Upper lobe of right lung (tissue), 1 donor: ENCODE measurements at regions not wholly inside any gene's neighbourhood (a gene's known extent, or its start where the extent isn't known, plus 50 kb on each side); places are given as distances from the start of the nearest gene placed in this dataset.
"Not testable (repeated sequence)": the region's sequence is repeated elsewhere in the genome, so short reads cannot be mapped to it uniquely, and the experiment has no call there.

Experiments
- ATAC-seq: fragments of 200-7000 bp; cut with Tn5 transposase; one replicate; pipeline ENCODE4 v1.9.1; 2020; ENCODE audit warnings: mild to moderate bottlenecking, moderate library complexity
- DNase-seq: peaks from one replicate; pipeline ENCODE4 v3.0.0-alpha.2; 2020
- H3K27ac ChIP-seq: fragments of 200-600 bp; one replicate; pipeline ENCODE4 v1.8.0; 2022
- H3K27me3 ChIP-seq: fragments of 200-600 bp; one replicate; pipeline ENCODE4 v1.8.0; 2022; ENCODE audit warnings: mild to moderate bottlenecking
- H3K36me3 ChIP-seq: fragments of 200-600 bp; one replicate; pipeline ENCODE4 v1.8.0; 2022
- H3K4me1 ChIP-seq: fragments of 200-600 bp; one replicate; pipeline ENCODE4 v1.8.0; 2022
- H3K4me3 ChIP-seq: fragments of 200-600 bp; one replicate; pipeline ENCODE4 v1.8.0; 2022; ENCODE audit warnings: mild to moderate bottlenecking
- H3K9me3 ChIP-seq: fragments of 200-600 bp; one replicate; pipeline ENCODE4 v1.8.0; 2022
- CTCF ChIP-seq: fragments of 200-600 bp; IDR thresholded peaks from one replicate; pipeline ENCODE4 v1.8.0; 2022; ENCODE audit warnings: antibody characterized with exemption
- intact Hi-C: fragments of 100-400 bp; cut with DNase I; formaldehyde crosslinking; loops from one replicate; pipeline ENCODE4 v1.11.0; 2022
- donor health status: DM: no; HTN: yes; CAD: no; lungs with severe emphysema.

DNA sequence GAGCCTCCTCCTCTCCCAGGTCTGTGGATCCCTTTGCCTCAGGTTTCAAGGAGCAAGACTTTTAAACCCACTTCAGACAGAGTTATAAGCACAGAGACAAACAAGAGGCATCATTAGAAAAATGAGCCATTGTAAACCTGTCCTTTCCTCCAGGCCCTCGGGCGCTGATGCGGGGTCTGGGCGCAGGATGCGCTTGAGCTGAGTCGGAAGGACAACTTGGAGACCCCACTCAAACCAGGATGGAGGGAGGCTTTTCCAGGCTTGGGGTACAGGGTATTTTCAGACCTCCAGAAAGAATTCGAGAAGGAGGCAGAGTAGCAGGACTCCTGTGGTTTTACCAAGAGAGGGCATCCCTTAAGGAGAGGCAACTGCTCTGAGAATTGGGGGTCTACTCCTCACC lies 155.6 kb downstream of the NUFIP1 start:
- Histone ChIP-seq H3K9me3 (no peaks in the 10 kb centered on the region), H3K27ac (no peak overlapping the region), H3K27me3 (no peaks in the 10 kb centered on the region), H3K4me1 (no peaks in the 10 kb centered on the region), H3K4me3 (no peak overlapping the region), H3K36me3 (no peaks in the 10 kb centered on the region)
- TF ChIP-seq CTCF, result no peak
- no peak for ATAC-seq
- intact Hi-C loops, result no loop called here
- no peak for DNase-seq

DNA sequence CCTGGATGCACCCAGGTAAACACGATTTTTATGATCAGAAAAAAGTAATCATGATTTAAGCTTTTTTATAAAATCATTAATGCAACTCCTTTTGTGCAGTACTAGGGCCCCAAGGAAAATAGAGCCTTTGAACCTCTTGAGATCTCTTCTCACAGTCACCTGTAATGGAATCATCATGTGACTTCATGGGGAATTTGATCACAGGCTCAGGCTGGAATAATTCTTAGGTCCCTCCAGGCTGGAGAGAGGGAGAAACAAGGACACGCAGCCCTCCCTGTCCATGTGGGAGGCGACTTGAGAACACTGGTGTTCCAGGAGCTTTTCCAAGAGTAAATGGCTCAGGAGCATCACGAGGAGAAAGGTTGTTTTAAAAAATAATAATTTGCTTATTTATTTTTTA lies 156.1 kb downstream of the NUFIP1 start:
- no peak overlapping the region for H3K4me3 ChIP-seq
- H3K9me3 ChIP-seq, result no peaks in the 10 kb centered on the region
- no peaks in the 10 kb centered on the region for H3K27me3 ChIP-seq
- intact Hi-C loops, result no loop called here
- no peaks in the 10 kb centered on the region for H3K4me1 ChIP-seq
- DNase-seq (no peak), ATAC-seq (no peak)
- no peak for TF ChIP-seq CTCF
- H3K36me3 ChIP-seq, result no peaks in the 10 kb centered on the region
- no peak overlapping the region for H3K27ac ChIP-seq

GRCh38 chr13:44826591-44827350 lies 162.5 kb downstream of the NUFIP1 start:
- no peak for DNase-seq
- Histone ChIP-seq H3K9me3 (no peaks in the 10 kb centered on the region), H3K4me1 (no peaks in the 10 kb centered on the region), H3K4me3 (no peak overlapping the region), H3K27me3 (no peaks in the 10 kb centered on the region), H3K27ac (no peak overlapping the region), H3K36me3 (no peaks in the 10 kb centered on the region)
- intact Hi-C loops, result no loop called here
- no peak for TF ChIP-seq CTCF
- no peak for ATAC-seq

GRCh38 chr13:44825953-44826352 lies 163.3 kb downstream of the NUFIP1 start:
- H3K9me3 ChIP-seq, result no peaks in the 10 kb centered on the region
- ATAC-seq (no peak), DNase-seq (no peak)
- H3K27me3 ChIP-seq, result no peaks in the 10 kb centered on the region
- TF ChIP-seq CTCF, result no peak
- H3K4me3 ChIP-seq, result no peak overlapping the region
- no peaks in the 10 kb centered on the region for H3K36me3 ChIP-seq
- H3K4me1 ChIP-seq, result no peaks in the 10 kb centered on the region
- intact Hi-C loops, result no loop called here
- no peak overlapping the region for H3K27ac ChIP-seq

- intact Hi-C loops, H3K27me3 ChIP-seq, H3K9me3 ChIP-seq, H3K36me3 ChIP-seq, H3K27ac ChIP-seq, H3K4me1 ChIP-seq, ATAC-seq, DNase-seq, H3K4me3 ChIP-seq: not testable (repeated sequence)
These were observed 165.7 kb downstream of the NUFIP1 start for GRCh38 chr13:44823555-44823954.

DNA sequence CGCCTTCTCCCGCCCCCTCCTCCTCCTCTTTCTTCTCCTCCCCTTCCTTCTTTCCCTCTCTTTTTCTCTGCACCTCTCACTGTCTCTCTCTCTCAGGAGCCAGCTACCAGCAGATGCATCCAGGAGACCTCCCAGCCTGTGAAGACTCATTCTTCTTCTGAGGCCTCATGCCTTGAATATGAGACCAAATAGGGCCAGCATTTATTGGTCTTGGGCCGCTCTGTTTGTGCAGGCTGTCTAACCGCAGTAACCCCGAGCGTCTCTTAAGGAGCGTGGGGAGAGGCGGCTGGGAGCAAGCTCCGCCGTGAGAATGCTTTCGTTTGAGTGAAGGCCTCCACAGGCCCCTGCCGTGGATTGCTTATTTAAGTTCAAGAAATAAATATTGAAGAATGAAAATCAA lies 167.0 kb downstream of the NUFIP1 start:
- ATAC-seq, result no peak
- Histone ChIP-seq H3K27ac (no peak overlapping the region), H3K4me3 (no peak overlapping the region), H3K9me3 (no peaks in the 10 kb centered on the region), H3K4me1 (no peaks in the 10 kb centered on the region), H3K36me3 (no peaks in the 10 kb centered on the region), H3K27me3 (no peaks in the 10 kb centered on the region)
- no peak for TF ChIP-seq CTCF
- intact Hi-C loops, result no loop called here
- DNase-seq, result no peak
